HEK293 (cell line): ENCODE measurements at regions not wholly inside any gene's neighbourhood (a gene's known extent, or its start where the extent isn't known, plus 50 kb on each side); places are given as distances from the start of the nearest gene placed in this dataset.

Source experiments
- CTCF ChIA-PET: fragments of 350-600 bp; formaldehyde crosslinking; extraction: SDS; loops from one replicate; lab custom pipeline; 2021; ENCODE audit warnings: antibody characterized with exemption; lab: Yijun Ruan, JAX
- POLR2A ChIA-PET: fragments of 300-600 bp; formaldehyde crosslinking; extraction: SDS; loops from one replicate; lab custom pipeline; 2020; ENCODE audit warnings: antibody characterized with exemption, inconsistent platforms; lab: Yijun Ruan, JAX
- H3K27ac ChIP-seq: fragments of 200-500 bp; sonication (Bioruptor generic); 2 replicates; pipeline ENCODE4 v1.5.1; 2014; ENCODE audit warnings: low read depth, low read length, control low read depth, inconsistent platforms; ENCODE audit errors: extremely low read depth
- H3K36me3 ChIP-seq, 2 experiments: fragments of 200-500 bp in 1 of 2; sonication (Bioruptor generic) in 1 of 2; 1 replicate in 1 of 2; 2 replicates in 1 of 2; pipeline ENCODE4 v1.5.1; 2014 to 2017; ENCODE audit warnings: inconsistent platforms in 2 of 2, low read length in 2 of 2; ENCODE audit not compliant: control insufficient read depth in 2 of 2, insufficient read depth in 1 of 2
- H3K4me1 ChIP-seq: fragments of 200-500 bp; sonication (Bioruptor generic); 2 replicates; pipeline ENCODE4 v1.5.1; 2014; ENCODE audit warnings: mild to moderate bottlenecking, low read length, inconsistent platforms; ENCODE audit not compliant: control insufficient read depth, insufficient read depth
- H3K4me3 ChIP-seq: 2 replicates; pipeline ENCODE4 v1.5.1; 2011; ENCODE audit warnings: low read depth, mild to moderate bottlenecking, control low read depth, low read length, moderate library complexity
- H3K9me3 ChIP-seq: fragments of 200-500 bp; sonication (Bioruptor generic); 2 replicates; pipeline ENCODE4 v1.5.1; 2014; ENCODE audit warnings: low read depth, low read length, inconsistent platforms; ENCODE audit not compliant: control insufficient read depth, insufficient read depth
- ATF2 ChIP-seq: fragments of 450-650 bp; formaldehyde crosslinking; IDR thresholded peaks from 2 replicates; pipeline ENCODE4 v1.5.1; 2016; ENCODE audit warnings: missing biosample characterization, missing genetic modification characterization, low read depth
- KLF16 ChIP-seq: fragments of 450-650 bp; formaldehyde crosslinking; IDR thresholded peaks from 2 replicates; pipeline ENCODE4 v1.5.1; 2017; ENCODE audit warnings: missing biosample characterization, missing genetic modification characterization
- PRDM1 ChIP-seq: fragments of 450-650 bp; formaldehyde crosslinking; IDR thresholded peaks from 2 replicates; pipeline ENCODE4; 2016; ENCODE audit warnings: missing biosample characterization, missing genetic modification characterization
- PRDM10 ChIP-seq: fragments of 450-650 bp; formaldehyde crosslinking; IDR thresholded peaks from 2 replicates; pipeline ENCODE4 v1.5.1; 2016; ENCODE audit warnings: missing biosample characterization, missing genetic modification characterization
- SCRT2 ChIP-seq: fragments of 450-650 bp; formaldehyde crosslinking; IDR thresholded peaks from 2 replicates; pipeline ENCODE4 v1.5.1; 2016; ENCODE audit warnings: missing biosample characterization, missing genetic modification characterization
- TCF7L2 ChIP-seq: IDR thresholded peaks from 2 replicates; pipeline ENCODE4 v1.6.1; 2011; ENCODE audit warnings: low read depth, mild to moderate bottlenecking, inconsistent platforms, low read length, moderate library complexity, borderline replicate concordance
- WT1 ChIP-seq: fragments of 450-650 bp; formaldehyde crosslinking; IDR thresholded peaks from 2 replicates; pipeline ENCODE4 v1.5.1; 2016; ENCODE audit warnings: missing biosample characterization, missing genetic modification characterization
- YY1 ChIP-seq: fragments of 450-650 bp; formaldehyde crosslinking; IDR thresholded peaks from 2 replicates; pipeline ENCODE4 v1.5.1; 2018; ENCODE audit warnings: missing biosample characterization, missing genetic modification characterization
- ZBTB10 ChIP-seq: fragments of 450-650 bp; formaldehyde crosslinking; IDR thresholded peaks from 2 replicates; pipeline ENCODE4 v1.5.1; 2016; ENCODE audit warnings: missing biosample characterization, missing genetic modification characterization
- ZIC2 ChIP-seq: fragments of 450-650 bp; formaldehyde crosslinking; IDR thresholded peaks from 2 replicates; pipeline ENCODE4 v1.5.1; 2016; ENCODE audit warnings: missing biosample characterization, missing genetic modification characterization
- ZNF18 ChIP-seq: fragments of 450-650 bp; formaldehyde crosslinking; IDR thresholded peaks from 2 replicates; pipeline ENCODE4 v1.5.1; 2016; ENCODE audit warnings: missing biosample characterization, missing genetic modification characterization
- ZNF221 ChIP-seq: fragments of 450-650 bp; formaldehyde crosslinking; IDR thresholded peaks from 2 replicates; pipeline ENCODE4 v1.5.1; 2017; ENCODE audit warnings: missing biosample characterization, missing genetic modification characterization, borderline replicate concordance
- ZNF341 ChIP-seq: fragments of 450-650 bp; formaldehyde crosslinking; IDR thresholded peaks from 2 replicates; pipeline ENCODE4; 2016; ENCODE audit warnings: low read depth, missing biosample characterization, missing genetic modification characterization
- ZNF416 ChIP-seq: fragments of 450-650 bp; formaldehyde crosslinking; IDR thresholded peaks from 2 replicates; pipeline ENCODE4 v1.5.1; 2016; ENCODE audit warnings: missing biosample characterization, missing genetic modification characterization
- ZNF660 ChIP-seq: fragments of 450-650 bp; IDR thresholded peaks from 2 replicates; pipeline ENCODE4 v1.5.1; 2018; ENCODE audit warnings: missing biosample characterization, mild to moderate bottlenecking, missing genetic modification characterization
- ZNF830 ChIP-seq: fragments of 450-650 bp; IDR thresholded peaks from 2 replicates; pipeline ENCODE4 v1.5.0; 2018; ENCODE audit warnings: missing biosample characterization, missing genetic modification characterization, low read depth, mild to moderate bottlenecking, moderate library complexity
- ZNF837 ChIP-seq: fragments of 450-650 bp; formaldehyde crosslinking; IDR thresholded peaks from 2 replicates; pipeline ENCODE4 v1.5.1; 2016; ENCODE audit warnings: missing biosample characterization, missing genetic modification characterization
- TF ChIP-seq, protein P1 (sequence below): fragments of 450-650 bp; formaldehyde crosslinking; IDR thresholded peaks from 2 replicates; pipeline ENCODE4 v1.5.1; 2017; ENCODE audit warnings: missing biosample characterization, missing genetic modification characterization
- TF ChIP-seq, protein P2 (sequence below): fragments of 450-650 bp; formaldehyde crosslinking; IDR thresholded peaks from 2 replicates; pipeline ENCODE4 v1.5.1; 2017; ENCODE audit warnings: missing biosample characterization, missing genetic modification characterization
- TF ChIP-seq, protein P3 (sequence below): fragments of 450-650 bp; formaldehyde crosslinking; IDR thresholded peaks from 2 replicates; pipeline ENCODE4 v1.5.1; 2016; ENCODE audit warnings: missing biosample characterization, missing genetic modification characterization

GRCh38 chr6:141486942-141487341 lies 645.8 kb upstream of the GJE1 start (continued):
- TF ChIP-seq ZNF221 (tag by site-specific recombination): no peak
- peak; percentile 81 for TF ChIP-seq ZNF830 (tag by site-specific recombination)
- no peak for TF ChIP-seq ZNF341 (tag by site-specific recombination)
- TF ChIP-seq ZNF837 (tag by site-specific recombination): no peak
- TF ChIP-seq, protein P1, sequence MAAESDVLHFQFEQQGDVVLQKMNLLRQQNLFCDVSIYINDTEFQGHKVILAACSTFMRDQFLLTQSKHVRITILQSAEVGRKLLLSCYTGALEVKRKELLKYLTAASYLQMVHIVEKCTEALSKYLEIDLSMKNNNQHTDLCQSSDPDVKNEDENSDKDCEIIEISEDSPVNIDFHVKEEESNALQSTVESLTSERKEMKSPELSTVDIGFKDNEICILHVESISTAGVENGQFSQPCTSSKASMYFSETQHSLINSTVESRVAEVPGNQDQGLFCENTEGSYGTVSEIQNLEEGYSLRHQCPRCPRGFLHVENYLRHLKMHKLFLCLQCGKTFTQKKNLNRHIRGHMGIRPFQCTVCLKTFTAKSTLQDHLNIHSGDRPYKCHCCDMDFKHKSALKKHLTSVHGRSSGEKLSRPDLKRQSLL (tag by site-specific recombination): no peak
- TF ChIP-seq, protein P2, sequence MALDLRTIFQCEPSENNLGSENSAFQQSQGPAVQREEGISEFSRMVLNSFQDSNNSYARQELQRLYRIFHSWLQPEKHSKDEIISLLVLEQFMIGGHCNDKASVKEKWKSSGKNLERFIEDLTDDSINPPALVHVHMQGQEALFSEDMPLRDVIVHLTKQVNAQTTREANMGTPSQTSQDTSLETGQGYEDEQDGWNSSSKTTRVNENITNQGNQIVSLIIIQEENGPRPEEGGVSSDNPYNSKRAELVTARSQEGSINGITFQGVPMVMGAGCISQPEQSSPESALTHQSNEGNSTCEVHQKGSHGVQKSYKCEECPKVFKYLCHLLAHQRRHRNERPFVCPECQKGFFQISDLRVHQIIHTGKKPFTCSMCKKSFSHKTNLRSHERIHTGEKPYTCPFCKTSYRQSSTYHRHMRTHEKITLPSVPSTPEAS: no peak
- 0 out of 2 replicates have a peak, but pooled peaks have one; percentile 21 for TF ChIP-seq ZNF660 (tag by site-specific recombination)
- TF ChIP-seq ATF2: no peak
- no peak for TF ChIP-seq TCF7L2
- TF ChIP-seq, all 188 proteins: peak for 6

- H3K27ac ChIP-seq: no peak overlapping the region
- ChIA-PET CTCF (no interaction called here), POLR2A (no interaction called here)
- no peaks in the 10 kb centered on the region for H3K36me3 ChIP-seq
- no peaks in the 10 kb centered on the region for H3K4me1 ChIP-seq
- no peak overlapping the region for H3K4me3 ChIP-seq
- no peaks in the 10 kb centered on the region; the same call in 1 of the 2 replicates for H3K9me3 ChIP-seq
- TF ChIP-seq PRDM10 (tag by site-specific recombination) (no peak), WT1 (tag by site-specific recombination) (no peak), ZBTB10 (tag by site-specific recombination) (no peak)
Observed at GRCh38 chr6:141484711-141485110, 648.0 kb upstream of the GJE1 start.

- no peaks in the 10 kb centered on the region; the same call in 1 of the 2 replicates for H3K9me3 ChIP-seq
- no peaks in the 10 kb centered on the region for H3K4me1 ChIP-seq
- ChIA-PET POLR2A (no interaction called here), CTCF (interaction anchor here (0.7 to 1.0 kb wide), 3 partner anchors 10 to 763 kb away, joined by 3 to 5 read pairs (median 3); no protein-coding TSS in a partner anchor)
- H3K4me3 ChIP-seq: no peak overlapping the region
- H3K36me3 ChIP-seq: no peaks in the 10 kb centered on the region
- H3K27ac ChIP-seq: no peak overlapping the region
- TF ChIP-seq ZNF18 (tag by site-specific recombination) (no peak), PRDM1 (tag by site-specific recombination) (no peak), ZNF416 (tag by site-specific recombination) (no peak), KLF16 (tag by site-specific recombination) (no peak), ZIC2 (tag by site-specific recombination) (no peak), YY1 (tag by site-specific recombination) (no peak), SCRT2 (tag by site-specific recombination) (no peak)
- TF ChIP-seq, protein P3, sequence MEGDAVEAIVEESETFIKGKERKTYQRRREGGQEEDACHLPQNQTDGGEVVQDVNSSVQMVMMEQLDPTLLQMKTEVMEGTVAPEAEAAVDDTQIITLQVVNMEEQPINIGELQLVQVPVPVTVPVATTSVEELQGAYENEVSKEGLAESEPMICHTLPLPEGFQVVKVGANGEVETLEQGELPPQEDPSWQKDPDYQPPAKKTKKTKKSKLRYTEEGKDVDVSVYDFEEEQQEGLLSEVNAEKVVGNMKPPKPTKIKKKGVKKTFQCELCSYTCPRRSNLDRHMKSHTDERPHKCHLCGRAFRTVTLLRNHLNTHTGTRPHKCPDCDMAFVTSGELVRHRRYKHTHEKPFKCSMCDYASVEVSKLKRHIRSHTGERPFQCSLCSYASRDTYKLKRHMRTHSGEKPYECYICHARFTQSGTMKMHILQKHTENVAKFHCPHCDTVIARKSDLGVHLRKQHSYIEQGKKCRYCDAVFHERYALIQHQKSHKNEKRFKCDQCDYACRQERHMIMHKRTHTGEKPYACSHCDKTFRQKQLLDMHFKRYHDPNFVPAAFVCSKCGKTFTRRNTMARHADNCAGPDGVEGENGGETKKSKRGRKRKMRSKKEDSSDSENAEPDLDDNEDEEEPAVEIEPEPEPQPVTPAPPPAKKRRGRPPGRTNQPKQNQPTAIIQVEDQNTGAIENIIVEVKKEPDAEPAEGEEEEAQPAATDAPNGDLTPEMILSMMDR (tag by site-specific recombination): no peak
Observed at GRCh38 chr6:141483598-141484061, 649.1 kb upstream of the GJE1 start.
